B cell (primary cell): ENCODE measurements at regions not wholly inside any gene's neighbourhood (a gene's known extent, or its start where the extent isn't known, plus 50 kb on each side); places are given as distances from the start of the nearest gene placed in this dataset.

Experiments
- ATAC-seq: fragments of 200-7000 bp; cut with Tn5 transposase; one replicate; pipeline ENCODE4 v1.10.0; 2021; ENCODE audit warnings: low read depth, mild to moderate bottlenecking, moderate number of reproducible peaks, moderate library complexity
- CTCF ChIA-PET: fragments of 350-600 bp; sonication (Branson Sonifier 250); formaldehyde crosslinking; loops from one replicate; lab custom pipeline; 2021; ENCODE audit warnings: antibody characterized with exemption, inconsistent platforms; lab: Charles Lee
- POLR2A ChIA-PET: fragments of 350-600 bp; sonication (Branson Sonifier 250); formaldehyde crosslinking; loops from one replicate; lab custom pipeline; 2021; ENCODE audit warnings: antibody characterized with exemption; lab: Charles Lee
- DNase-seq: peaks from one replicate; pipeline ENCODE4 v3.0.0; 2013
- H2AFZ ChIP-seq: 2 replicates; pipeline ENCODE4 v1.6.1; 2012; ENCODE audit warnings: mild to moderate bottlenecking, low read depth, low read length; ENCODE audit not compliant: insufficient read depth, poor library complexity, severe bottlenecking
- H3K27ac ChIP-seq, 2 donors: 1 replicate in 1 of 2; 2 replicates in 1 of 2; pipeline ENCODE4 v1.5.1; 2012 to 2013; ENCODE audit warnings: low read length in 2 of 2, mild to moderate bottlenecking in 2 of 2, moderate library complexity in 1 of 2
- H3K27me3 ChIP-seq, 4 experiments: fragments of 200-600 bp in 1 of 4; sonication (generic) in 1 of 4; replicated peaks in 1 of 4; 1 replicate in 2 of 4; 2 replicates in 2 of 4; pipeline versions ENCODE4 v1.6.1 to v1.7.0; 2013 to 2016; ENCODE audit warnings: low read length in 3 of 4, mild to moderate bottlenecking in 2 of 4, mixed read lengths in 1 of 4, moderate library complexity in 1 of 4; ENCODE audit not compliant: insufficient read depth in 4 of 4, control insufficient read depth in 3 of 4; ENCODE audit errors: control extremely low read depth in 1 of 4
- H3K36me3 ChIP-seq, 2 experiments: replicated peaks in 1 of 2; 1 replicate in 1 of 2; 2 replicates in 1 of 2; pipeline versions ENCODE4 v1.6.1 to v1.7.1; 2013; ENCODE audit warnings: low read length in 1 of 2; ENCODE audit not compliant: insufficient read depth in 2 of 2, control insufficient read depth in 1 of 2; ENCODE audit errors: control extremely low read depth in 1 of 2, extremely low read depth in 1 of 2
- H3K4me1 ChIP-seq, 2 donors: fragments of 200-600 bp in 1 of 2; sonication (generic) in 1 of 2; 1 replicate in 1 of 2; 2 replicates in 1 of 2; pipeline versions ENCODE4 v1.5.1 to v1.6.1; 2013 to 2017; ENCODE audit warnings: low read length in 2 of 2; ENCODE audit not compliant: control insufficient read depth in 2 of 2, insufficient read depth in 2 of 2
- H3K4me2 ChIP-seq: replicated peaks from 2 replicates; pipeline ENCODE3; 2012; ENCODE audit warnings: mild to moderate bottlenecking, low read depth, low read length; ENCODE audit not compliant: poor library complexity, severe bottlenecking
- H3K4me3 ChIP-seq, 5 experiments: fragments of 200-600 bp in 1 of 5; sonication (generic) in 1 of 5; 1 replicate in 3 of 5; 2 replicates in 2 of 5; pipeline versions ENCODE4 v1.5.1 to v1.7.0; 2011 to 2016; ENCODE audit warnings: low read length in 4 of 5, mild to moderate bottlenecking in 4 of 5, low read depth in 2 of 5, control low read depth in 1 of 5, moderate library complexity in 1 of 5; ENCODE audit not compliant: insufficient read depth in 1 of 5; ENCODE audit errors: control extremely low read depth in 1 of 5, extremely low read depth in 1 of 5
- H3K79me2 ChIP-seq: fragments of 200-600 bp; sonication (generic); one replicate; pipeline ENCODE4 v1.6.0; 2016; ENCODE audit warnings: low read length; ENCODE audit not compliant: control insufficient read depth, insufficient read depth
- H3K9ac ChIP-seq: fragments of 200-600 bp; sonication (generic); 2 replicates; pipeline ENCODE4 v1.6.1; 2017; ENCODE audit warnings: mild to moderate bottlenecking, low read length, moderate library complexity
- H3K9me3 ChIP-seq, 3 donors: one replicate each; pipeline versions ENCODE4 v1.6.1 to v1.7.1; 2013; ENCODE audit warnings: low read length in 2 of 3; ENCODE audit not compliant: control insufficient read depth in 2 of 3, insufficient read depth in 1 of 3; ENCODE audit errors: control extremely low read depth in 1 of 3
- H4K20me1 ChIP-seq: 2 replicates; pipeline ENCODE4 v1.6.0; 2012; ENCODE audit warnings: mild to moderate bottlenecking, low read length; ENCODE audit not compliant: insufficient read depth, control insufficient read depth, poor library complexity, severe bottlenecking
- H3K27ac Mint-ChIP-seq: one replicate; pipeline ENCODE4 v1.8.0; 2021; ENCODE audit warnings: mixed read lengths
- H3K27me3 Mint-ChIP-seq: one replicate; pipeline ENCODE4 v1.8.0; 2021; ENCODE audit warnings: mixed read lengths
- H3K4me1 Mint-ChIP-seq: one replicate; pipeline ENCODE4 v1.8.0; 2021; ENCODE audit warnings: mixed read lengths
- H3K4me3 Mint-ChIP-seq: one replicate; pipeline ENCODE4 v1.8.0; 2021; ENCODE audit warnings: mixed read lengths
- H3K9me3 Mint-ChIP-seq: one replicate; pipeline ENCODE4 v1.8.0; 2022; ENCODE audit warnings: mixed read lengths; ENCODE audit not compliant: insufficient read depth
- CTCF ChIP-seq: fragments of 200-600 bp; IDR thresholded peaks from one replicate; pipeline ENCODE4 v1.8.0; 2022; ENCODE audit warnings: antibody characterized with exemption, mild to moderate bottlenecking
- EZH2 ChIP-seq: IDR thresholded peaks from 2 replicates; pipeline ENCODE4 v1.6.1; 2012; ENCODE audit warnings: borderline replicate concordance, low read depth, mild to moderate bottlenecking, moderate library complexity, low read length; ENCODE audit not compliant: insufficient read depth, poor library complexity, severe bottlenecking
- WGBS: methylation state at CpG from one replicate; pipeline ENCODE4 v1.1.5; 2013; ENCODE audit warnings: missing lambda C conversion rate; ENCODE audit not compliant: insufficient coverage; 5-methylcytosine and 5-hydroxymethylcytosine counted together
- intact Hi-C: fragments of 100-400 bp; cut with micrococcal nuclease; formaldehyde crosslinking; loops from one replicate; pipeline ENCODE4 v1.10.0; 2022

GRCh38 chr1:88540255-88540654 is 143.8 kb upstream of the PKN2 start:
- no peaks in the 10 kb centered on the region for H3K79me2 ChIP-seq
- no peak overlapping the region for H3K9ac ChIP-seq
- ChIA-PET POLR2A (no interaction called here), CTCF (interaction anchor here (1.6 kb wide), 1 partner anchor 10 kb away, joined by 3 read pairs; no protein-coding TSS in a partner anchor)
- H4K20me1 ChIP-seq = no peaks in the 10 kb centered on the region
- Mint-ChIP-seq H3K27me3 (peaks cover 23% of the 10 kb centered on the region), H3K9me3 (no peaks in the 10 kb centered on the region), H3K4me1 (no peaks in the 10 kb centered on the region), H3K27ac (no peak overlapping the region), H3K4me3 (no peak overlapping the region)
- no peak overlapping the region for H3K4me2 ChIP-seq
- no peaks in the 10 kb centered on the region for H3K36me3 ChIP-seq
- intact Hi-C loops = no loop called here
- no peaks in the 10 kb centered on the region for H3K27me3 ChIP-seq
- no CpG with 5 or more reads among the region's 2 CpGs for WGBS
- no peak overlapping the region for H3K4me3 ChIP-seq
- TF ChIP-seq CTCF = no peak
- no peak for TF ChIP-seq EZH2
- ATAC-seq (no peak), DNase-seq (no peak)
- no peaks in the 10 kb centered on the region for H3K9me3 ChIP-seq
- no peak overlapping the region for H3K27ac ChIP-seq
- no peaks in the 10 kb centered on the region for H3K4me1 ChIP-seq
- H2AFZ ChIP-seq = no peak overlapping the region

- Histone ChIP-seq H3K79me2 (no peaks in the 10 kb centered on the region), H3K27me3 (no peaks in the 10 kb centered on the region), H3K4me1 (no peaks in the 10 kb centered on the region), H2AFZ (no peak overlapping the region), H4K20me1 (no peaks in the 10 kb centered on the region), H3K36me3 (no peaks in the 10 kb centered on the region), H3K4me3 (no peak overlapping the region), H3K4me2 (no peak overlapping the region), H3K27ac (no peak overlapping the region), H3K9me3 (no peaks in the 10 kb centered on the region), H3K9ac (no peak overlapping the region)
- no peak overlapping the region for H3K27ac Mint-ChIP-seq
- DNase-seq (no peak), ATAC-seq (no peak)
- no peak overlapping the region for H3K4me3 Mint-ChIP-seq
- H3K27me3 Mint-ChIP-seq = peaks cover 20% of the 10 kb centered on the region
- 100% methylated on average over 1 of the region's 1 CpG for WGBS
- CTCF ChIA-PET = no interaction called here
- POLR2A ChIA-PET = no interaction called here
- TF ChIP-seq CTCF (no peak), EZH2 (no peak)
- no peaks in the 10 kb centered on the region for H3K4me1 Mint-ChIP-seq
- intact Hi-C loops = no loop called here
- no peaks in the 10 kb centered on the region for H3K9me3 Mint-ChIP-seq
Measured at GRCh38 chr1:88541596-88541995, 142.5 kb upstream of the PKN2 start.
